K562 (cell line): ENCODE measurements at regions not wholly inside any gene's neighbourhood (a gene's known extent, or its start where the extent isn't known, plus 50 kb on each side); places are given as distances from the start of the nearest gene placed in this dataset.

Experiments used
- CTCF ChIP-seq, 3 experiments: IDR thresholded peaks in 2 of 3; conservative IDR thresholded peaks in 1 of 3; 2 replicates each; pipeline ENCODE4 v1.5.1; 2011 to 2012; ENCODE audit warnings: low read length in 3 of 3, mild to moderate bottlenecking in 3 of 3, control low read depth in 2 of 3, improper control_type of control experiment in 1 of 3, inconsistent platforms in 1 of 3, low read depth in 1 of 3, mixed read lengths in 1 of 3, moderate library complexity in 1 of 3; ENCODE audit not compliant: insufficient read depth in 2 of 3
- NR2C2 ChIP-seq, 2 experiments: fragments of 200-800 bp in 1 of 2; sonication (Bioruptor generic) in 1 of 2; sonication (generic) in 1 of 2; formaldehyde crosslinking in 1 of 2; IDR thresholded peaks; 2 replicates each; pipeline versions ENCODE4 v1.6.1 to v1.8.0; 2016 to 2022; ENCODE audit warnings: mild to moderate bottlenecking in 1 of 2, missing compliant biosample characterization in 1 of 2, missing genetic modification characterization in 1 of 2, missing genetic modification reagents in 1 of 2
- PREB ChIP-seq: sonication (generic); formaldehyde crosslinking; IDR thresholded peaks from 2 replicates; pipeline ENCODE4 v1.8.1; 2023; ENCODE audit warnings: mild to moderate bottlenecking, missing genetic modification reagents
- RAD51 ChIP-seq: fragments of 450-650 bp; IDR thresholded peaks from 2 replicates; pipeline ENCODE4 v1.7.1; 2016; ENCODE audit warnings: low read depth, mild to moderate bottlenecking, borderline replicate concordance
- SMAD4 ChIP-seq: fragments of 250-450 bp; sonication (Bioruptor Pico); conservative IDR thresholded peaks from 2 replicates; pipeline ENCODE4 v1.8.0; 2021; ENCODE audit warnings: inconsistent platforms, mild to moderate bottlenecking, moderate library complexity
- TRIM28 ChIP-seq: fragments of 450-650 bp; IDR thresholded peaks from 2 replicates; pipeline ENCODE4 v1.6.1; 2017
- ZNF561 ChIP-seq: fragments of 450-650 bp; formaldehyde crosslinking; conservative IDR thresholded peaks from 2 replicates; pipeline ENCODE4 v1.4.0; 2020; ENCODE audit warnings: mild to moderate bottlenecking, moderate library complexity
- TF ChIP-seq, protein P1 (sequence below): sonication (generic); formaldehyde crosslinking; IDR thresholded peaks from 2 replicates; pipeline ENCODE4 v1.8.1; 2023; ENCODE audit warnings: mild to moderate bottlenecking, missing genetic modification reagents
- TF ChIP-seq, protein P2 (sequence below), 2 experiments: fragments of 450-650 bp in 1 of 2; sonication (generic) in 1 of 2; formaldehyde crosslinking in 1 of 2; IDR thresholded peaks; 2 replicates each; pipeline versions ENCODE4 v1.7.1 to v1.9.0; 2016 to 2022; ENCODE audit warnings: inconsistent platforms in 1 of 2, mild to moderate bottlenecking in 1 of 2, missing genetic modification reagents in 1 of 2

DNA sequence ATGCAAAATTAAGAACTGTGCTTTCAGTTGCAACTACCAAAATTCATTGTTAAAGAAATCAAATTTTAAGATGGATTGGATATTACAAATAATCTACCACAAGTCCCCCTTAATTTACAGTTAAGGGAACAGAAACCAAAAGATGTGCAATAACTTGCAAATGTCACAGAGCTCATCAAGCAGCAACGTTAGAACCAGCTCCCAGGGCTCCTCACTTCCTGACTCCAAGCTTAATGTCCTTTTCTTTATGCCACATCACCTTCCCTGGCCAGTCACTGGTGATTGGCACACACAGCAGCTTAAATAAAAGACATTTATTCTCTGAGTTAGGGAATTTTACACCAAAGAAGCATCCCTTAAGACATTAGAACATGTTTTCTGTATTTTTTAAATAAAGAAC is 159.7 kb downstream of the RSL24D1 start:
- TF ChIP-seq PREB (CRISPR knock-in tag) (no peak), CTCF (IDR thresholded peaks at IDR 0.05 in 2 of 3, conservative IDR thresholded peaks at IDR 0.05 in 1 of 3; ENCODE audit: insufficient read depth in 2 of 3, low read depth in 1 of 3, low read length in 3 of 3) (no peak), SMAD4 (CRISPR knock-in tag) (no peak), RAD51 (no peak), ZNF561 (CRISPR knock-in tag) (no peak), NR2C2 (CRISPR knock-in tag; IDR thresholded peaks at IDR 0.05) (no peak), NR2C2 (tag; IDR thresholded peaks at IDR 0.05) (no peak), TRIM28 (no peak)
- TF ChIP-seq, protein P1, sequence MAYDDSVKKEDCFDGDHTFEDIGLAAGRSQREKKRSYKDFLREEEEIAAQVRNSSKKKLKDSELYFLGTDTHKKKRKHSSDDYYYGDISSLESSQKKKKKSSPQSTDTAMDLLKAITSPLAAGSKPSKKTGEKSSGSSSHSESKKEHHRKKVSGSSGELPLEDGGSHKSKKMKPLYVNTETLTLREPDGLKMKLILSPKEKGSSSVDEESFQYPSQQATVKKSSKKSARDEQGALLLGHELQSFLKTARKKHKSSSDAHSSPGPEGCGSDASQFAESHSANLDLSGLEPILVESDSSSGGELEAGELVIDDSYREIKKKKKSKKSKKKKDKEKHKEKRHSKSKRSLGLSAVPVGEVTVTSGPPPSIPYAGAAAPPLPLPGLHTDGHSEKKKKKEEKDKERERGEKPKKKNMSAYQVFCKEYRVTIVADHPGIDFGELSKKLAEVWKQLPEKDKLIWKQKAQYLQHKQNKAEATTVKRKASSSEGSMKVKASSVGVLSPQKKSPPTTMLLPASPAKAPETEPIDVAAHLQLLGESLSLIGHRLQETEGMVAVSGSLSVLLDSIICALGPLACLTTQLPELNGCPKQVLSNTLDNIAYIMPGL (CRISPR knock-in tag), result no peak
- TF ChIP-seq, protein P2, sequence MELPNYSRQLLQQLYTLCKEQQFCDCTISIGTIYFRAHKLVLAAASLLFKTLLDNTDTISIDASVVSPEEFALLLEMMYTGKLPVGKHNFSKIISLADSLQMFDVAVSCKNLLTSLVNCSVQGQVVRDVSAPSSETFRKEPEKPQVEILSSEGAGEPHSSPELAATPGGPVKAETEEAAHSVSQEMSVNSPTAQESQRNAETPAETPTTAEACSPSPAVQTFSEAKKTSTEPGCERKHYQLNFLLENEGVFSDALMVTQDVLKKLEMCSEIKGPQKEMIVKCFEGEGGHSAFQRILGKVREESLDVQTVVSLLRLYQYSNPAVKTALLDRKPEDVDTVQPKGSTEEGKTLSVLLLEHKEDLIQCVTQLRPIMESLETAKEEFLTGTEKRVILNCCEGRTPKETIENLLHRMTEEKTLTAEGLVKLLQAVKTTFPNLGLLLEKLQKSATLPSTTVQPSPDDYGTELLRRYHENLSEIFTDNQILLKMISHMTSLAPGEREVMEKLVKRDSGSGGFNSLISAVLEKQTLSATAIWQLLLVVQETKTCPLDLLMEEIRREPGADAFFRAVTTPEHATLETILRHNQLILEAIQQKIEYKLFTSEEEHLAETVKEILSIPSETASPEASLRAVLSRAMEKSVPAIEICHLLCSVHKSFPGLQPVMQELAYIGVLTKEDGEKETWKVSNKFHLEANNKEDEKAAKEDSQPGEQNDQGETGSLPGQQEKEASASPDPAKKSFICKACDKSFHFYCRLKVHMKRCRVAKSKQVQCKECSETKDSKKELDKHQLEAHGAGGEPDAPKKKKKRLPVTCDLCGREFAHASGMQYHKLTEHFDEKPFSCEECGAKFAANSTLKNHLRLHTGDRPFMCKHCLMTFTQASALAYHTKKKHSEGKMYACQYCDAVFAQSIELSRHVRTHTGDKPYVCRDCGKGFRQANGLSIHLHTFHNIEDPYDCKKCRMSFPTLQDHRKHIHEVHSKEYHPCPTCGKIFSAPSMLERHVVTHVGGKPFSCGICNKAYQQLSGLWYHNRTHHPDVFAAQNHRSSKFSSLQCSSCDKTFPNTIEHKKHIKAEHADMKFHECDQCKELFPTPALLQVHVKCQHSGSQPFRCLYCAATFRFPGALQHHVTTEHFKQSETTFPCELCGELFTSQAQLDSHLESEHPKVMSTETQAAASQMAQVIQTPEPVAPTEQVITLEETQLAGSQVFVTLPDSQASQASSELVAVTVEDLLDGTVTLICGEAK (IDR thresholded peaks at IDR 0.05), result no peak
- TF ChIP-seq, protein P2 (CRISPR knock-in tag; IDR thresholded peaks at IDR 0.05), result no peak
